IPS DF 4.7 (cell line): ENCODE measurements at regions not wholly inside any gene's neighbourhood (a gene's known extent, or its start where the extent isn't known, plus 50 kb on each side); places are given as distances from the start of the nearest gene placed in this dataset.
"Not testable (repeated sequence)": the region's sequence is repeated elsewhere in the genome, so short reads cannot be mapped to it uniquely, and the experiment has no call there.

Experiments used
- DNase-seq: peaks from one replicate; pipeline ENCODE4 v3.0.0-alpha.2; 2013; ENCODE audit warnings: low spot score; ENCODE audit errors: extremely low read depth

- no peak for DNase-seq
Observed at GRCh38 chr9:7479300-7479699, 320.3 kb downstream of the DMAC1 start.

GRCh38 chr9:7478646-7479045 is 320.9 kb downstream of the DMAC1 start:
- no peak for DNase-seq

GRCh38 chr9:7467186-7467585 is 332.4 kb downstream of the DMAC1 start:
- no peak for DNase-seq

- no peak for DNase-seq
Observed at GRCh38 chr9:7461791-7462190, 337.8 kb downstream of the DMAC1 start.

GRCh38 chr9:7456793-7457530 is 342.6 kb downstream of the DMAC1 start:
- no peak for DNase-seq

GRCh38 chr9:7456377-7456776 is 343.2 kb downstream of the DMAC1 start:
- DNase-seq: no peak

- no peak for DNase-seq
Observed at GRCh38 chr9:7454624-7455023, 345.0 kb downstream of the DMAC1 start.

GRCh38 chr9:7452378-7452777 is 347.2 kb downstream of the DMAC1 start:
- no peak for DNase-seq

- DNase-seq: no peak
Observed at GRCh38 chr9:7451062-7451461, 348.5 kb downstream of the DMAC1 start.

GRCh38 chr9:7443541-7443940 is 356.0 kb downstream of the DMAC1 start:
- no peak for DNase-seq

- DNase-seq: no peak
Observed at GRCh38 chr9:7439355-7439995, 360.1 kb downstream of the DMAC1 start.

GRCh38 chr9:7436754-7437153 is 362.8 kb downstream of the DMAC1 start:
- no peak for DNase-seq

- DNase-seq: no peak
Observed at GRCh38 chr9:7433508-7434292, 365.9 kb downstream of the DMAC1 start.

DNA sequence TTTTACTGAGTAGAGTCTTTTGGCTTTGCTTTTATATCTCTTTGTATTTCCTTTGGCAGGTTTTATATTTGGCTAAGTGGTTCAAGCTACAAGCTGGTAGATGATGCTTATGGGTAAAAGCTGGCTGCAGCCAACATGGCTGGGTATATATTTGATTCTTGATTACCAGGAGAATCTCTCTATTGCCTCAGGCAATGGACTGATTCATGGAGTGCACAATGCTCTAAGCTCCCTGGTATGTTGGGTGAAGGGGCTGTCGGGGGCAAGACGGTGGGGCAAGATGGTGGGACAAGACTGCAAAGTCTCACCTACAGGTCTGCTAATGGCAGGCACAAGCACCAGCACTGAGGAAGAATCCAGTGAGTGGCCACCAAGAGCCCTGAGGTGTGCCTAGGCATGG is 366.6 kb downstream of the DMAC1 start:
- no peak for DNase-seq

DNA sequence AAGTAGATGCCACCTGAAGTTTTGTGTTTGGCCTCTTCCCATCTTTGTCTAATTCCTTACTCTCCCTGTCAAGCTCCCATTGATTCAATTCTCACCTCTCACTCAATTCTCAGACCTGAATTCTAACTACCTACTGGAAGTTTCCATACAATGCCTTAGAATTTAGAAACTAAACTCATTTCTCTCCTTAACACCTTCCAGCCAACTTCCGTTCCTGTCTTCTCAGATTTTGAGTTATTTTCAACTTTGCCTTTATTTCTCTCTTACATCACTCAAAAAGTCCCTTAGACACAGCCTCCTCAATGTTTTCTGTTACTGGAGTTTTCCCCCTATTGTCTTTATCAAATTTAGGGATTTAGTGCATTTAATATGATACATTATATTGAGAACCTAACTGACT is 382.2 kb downstream of the DMAC1 start:
- not testable (repeated sequence) for DNase-seq

- DNase-seq: no peak
Observed at GRCh38 chr9:7415836-7416235, 383.7 kb downstream of the DMAC1 start.

GRCh38 chr9:7408845-7409244 is 390.7 kb downstream of the DMAC1 start:
- no peak for DNase-seq

GRCh38 chr9:7407246-7407645 is 392.3 kb downstream of the DMAC1 start:
- DNase-seq: no peak

GRCh38 chr9:7405924-7406604 is 393.5 kb downstream of the DMAC1 start:
- DNase-seq: no peak

DNA sequence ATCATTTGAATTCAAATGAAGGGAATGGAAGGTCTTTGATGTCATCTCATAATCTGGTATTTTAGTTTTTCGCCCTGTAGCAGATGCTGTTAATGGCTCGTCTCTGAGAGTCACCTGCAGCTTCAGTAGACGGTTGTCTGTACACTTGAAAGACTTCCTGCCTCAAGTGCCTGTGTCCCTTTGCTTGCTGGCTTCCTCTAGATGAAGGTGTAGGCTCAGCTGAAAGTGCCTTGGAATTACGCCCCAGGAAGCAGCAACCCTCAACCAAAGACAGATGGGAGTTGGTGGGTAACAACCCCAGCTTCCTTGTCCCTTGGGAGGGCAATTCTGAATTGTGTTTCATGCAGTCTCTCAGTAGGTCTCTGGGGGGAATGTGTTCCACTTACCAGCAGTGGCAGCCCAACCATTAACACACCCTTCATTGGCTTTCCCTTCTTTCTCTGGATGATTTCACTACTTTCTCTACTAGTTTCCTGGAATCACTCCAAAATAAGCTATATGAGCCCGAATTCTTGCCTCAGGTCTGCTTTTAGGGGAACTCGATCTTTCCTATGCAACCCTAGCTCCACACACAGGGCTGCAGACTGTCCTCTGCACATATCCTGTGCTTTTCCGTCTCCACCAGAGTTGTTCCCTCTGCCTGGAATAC is 395.6 kb downstream of the DMAC1 start:
- DNase-seq: no peak

DNA sequence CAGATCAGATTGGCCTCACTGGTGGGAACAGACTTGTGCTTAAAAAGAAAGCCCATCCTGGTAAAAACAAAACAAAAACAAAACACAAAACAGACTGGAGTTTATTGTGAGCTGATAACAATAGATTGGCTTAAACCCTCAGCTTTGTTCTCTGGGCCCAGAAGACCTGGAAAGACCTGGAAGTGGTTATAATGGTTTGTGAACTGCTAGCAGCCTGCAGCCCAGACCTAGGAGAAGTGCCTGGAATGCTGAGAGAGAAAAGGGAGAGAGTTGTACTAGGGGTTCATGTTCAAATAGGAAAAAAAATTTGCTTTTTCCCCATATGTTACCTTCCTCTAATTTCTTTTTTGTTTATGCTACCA is 396.6 kb downstream of the DMAC1 start:
- DNase-seq: no peak
